Liver (tissue), 8 donors: ENCODE measurements at regions not wholly inside any gene's neighbourhood (a gene's known extent, or its start where the extent isn't known, plus 50 kb on each side); places are given as distances from the start of the nearest gene placed in this dataset.

Experiments used
- DNase-seq: peaks from one replicate; pipeline ENCODE4 v3.0.0-alpha.2; 2017; ENCODE audit warnings: low spot score
- H3K27ac ChIP-seq, 2 donors: one replicate each; pipeline ENCODE4 v1.7.0; 2013; ENCODE audit warnings: inconsistent platforms in 2 of 2, low read length in 2 of 2, control low read depth in 1 of 2, low read depth in 1 of 2, mild to moderate bottlenecking in 1 of 2
- H3K27me3 ChIP-seq, 4 donors: one replicate each; pipeline versions ENCODE4 v1.6.1 to v1.7.0; 2013; ENCODE audit warnings: low read length in 3 of 4, inconsistent platforms in 1 of 4, mild to moderate bottlenecking in 1 of 4, moderate library complexity in 1 of 4; ENCODE audit not compliant: control insufficient read depth in 4 of 4, insufficient read depth in 4 of 4
- H3K36me3 ChIP-seq, 4 donors: one replicate each; pipeline versions ENCODE4 v1.6.1 to v1.7.0; 2013; ENCODE audit warnings: low read length in 3 of 4, mild to moderate bottlenecking in 3 of 4, low read depth in 1 of 4, moderate library complexity in 1 of 4; ENCODE audit not compliant: control insufficient read depth in 4 of 4, insufficient read depth in 3 of 4
- H3K4me1 ChIP-seq, 4 donors: one replicate each; pipeline versions ENCODE4 v1.6.1 to v1.7.0; 2013; ENCODE audit warnings: low read length in 3 of 4, mild to moderate bottlenecking in 3 of 4, moderate library complexity in 1 of 4; ENCODE audit not compliant: control insufficient read depth in 4 of 4, insufficient read depth in 4 of 4
- H3K4me3 ChIP-seq, 3 donors: one replicate each; pipeline versions ENCODE4 v1.6.1 to v1.7.0; 2013; ENCODE audit warnings: low read length in 3 of 3, control low read depth in 1 of 3, low read depth in 1 of 3, mild to moderate bottlenecking in 1 of 3
- H3K9ac ChIP-seq, 2 donors: one replicate each; pipeline ENCODE4 v1.7.0; 2013; ENCODE audit warnings: low read length in 2 of 2, mild to moderate bottlenecking in 2 of 2, moderate library complexity in 2 of 2, control low read depth in 1 of 2, low read depth in 1 of 2
- H3K9me3 ChIP-seq, 4 donors: one replicate each; pipeline versions ENCODE4 v1.6.1 to v1.7.0; 2013; ENCODE audit warnings: low read length in 3 of 4; ENCODE audit not compliant: control insufficient read depth in 4 of 4
- EGR1 ChIP-seq, 2 donors: IDR thresholded peaks; 2 replicates each; pipeline ENCODE4 v1.6.1; 2016 to 2018; ENCODE audit warnings: antibody characterized with exemption in 2 of 2, low read depth in 2 of 2
- FOXA1 ChIP-seq: IDR thresholded peaks from 2 replicates; pipeline ENCODE4 v1.6.1; 2016; ENCODE audit warnings: antibody characterized with exemption
- FOXA2 ChIP-seq: IDR thresholded peaks from 2 replicates; pipeline ENCODE4 v1.6.1; 2016; ENCODE audit warnings: antibody characterized with exemption
- GABPA ChIP-seq, 2 donors: IDR thresholded peaks in 1 of 2; conservative IDR thresholded peaks in 1 of 2; 2 replicates each; pipeline ENCODE4 v1.6.1; 2016; ENCODE audit warnings: antibody characterized with exemption in 2 of 2, mild to moderate bottlenecking in 1 of 2, moderate library complexity in 1 of 2
- HNF4G ChIP-seq: IDR thresholded peaks from 2 replicates; pipeline ENCODE4 v1.6.1; 2016; ENCODE audit warnings: antibody characterized with exemption
- JUND ChIP-seq, 2 donors: IDR thresholded peaks; 2 replicates each; pipeline ENCODE4 v1.6.1; 2016; ENCODE audit warnings: antibody characterized with exemption in 2 of 2
- NR2F2 ChIP-seq: IDR thresholded peaks from 2 replicates; pipeline ENCODE4 v1.6.1; 2016; ENCODE audit warnings: antibody characterized with exemption
- RAD21 ChIP-seq, 2 donors: IDR thresholded peaks; 2 replicates each; pipeline ENCODE4 v1.6.1; 2016; ENCODE audit warnings: antibody characterized with exemption in 2 of 2, mild to moderate bottlenecking in 2 of 2
- SP1 ChIP-seq: IDR thresholded peaks from 2 replicates; pipeline ENCODE4 v1.6.1; 2018; ENCODE audit warnings: antibody characterized with exemption, mild to moderate bottlenecking
- TAF1 ChIP-seq: conservative IDR thresholded peaks from 2 replicates; pipeline ENCODE4 v1.6.1; 2016; ENCODE audit warnings: antibody characterized with exemption, mild to moderate bottlenecking
- YY1 ChIP-seq: IDR thresholded peaks from 2 replicates; pipeline ENCODE4 v1.6.1; 2016; ENCODE audit warnings: antibody characterized with exemption, mild to moderate bottlenecking
- WGBS: extraction: QIAGEN DNeasy Blood & Tissue Kit; methylation state at CpG from one replicate; pipeline ENCODE4 v1.1.7; 2013; 5-methylcytosine and 5-hydroxymethylcytosine counted together
- TF ChIP-seq, protein P1 (sequence below): IDR thresholded peaks from 2 replicates; pipeline ENCODE4 v1.6.1; 2016; ENCODE audit warnings: antibody characterized with exemption
- TF ChIP-seq, protein P2 (sequence below): IDR thresholded peaks from 2 replicates; pipeline ENCODE4 v1.6.1; 2016; ENCODE audit warnings: antibody characterized with exemption
- TF ChIP-seq, protein P3 (sequence below): fragments of 150-350 bp; IDR thresholded peaks from 2 replicates; pipeline ENCODE4 v1.5.1; 2017; ENCODE audit warnings: improper control_type of control experiment, low read depth, low read length; ENCODE audit not compliant: missing input control
- TF ChIP-seq, protein P4 (sequence below): IDR thresholded peaks from 2 replicates; pipeline ENCODE4 v1.6.1; 2016; ENCODE audit warnings: antibody characterized with exemption, mild to moderate bottlenecking
- donor health status: healthy.
- donor health status: healthy.
- donor health status: healthy.
- donor health status: healthy.
- donor health status: healthy.

DNA sequence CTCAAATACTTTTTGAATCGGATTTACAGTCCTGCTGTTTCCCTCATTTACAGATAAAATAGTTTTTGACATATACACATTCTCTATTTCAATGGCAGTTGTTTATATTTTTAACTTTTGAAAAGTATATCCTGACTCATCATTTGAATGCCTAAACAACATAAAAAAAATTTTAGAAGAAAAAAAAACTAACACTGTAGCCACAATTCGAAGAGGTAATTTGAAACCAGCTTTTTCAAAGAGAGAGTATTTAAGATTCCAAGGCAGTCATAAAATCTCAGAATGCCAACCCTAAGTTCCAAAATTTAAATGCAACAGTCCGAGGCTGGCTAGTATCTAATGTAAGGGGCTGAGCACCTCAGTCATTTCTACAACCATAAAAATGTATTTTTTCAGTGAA lies 626.8 kb downstream of the DNAH5 start:
- no peak overlapping the region for H3K9ac ChIP-seq
- H3K4me3 ChIP-seq: no peak overlapping the region
- H3K4me1 ChIP-seq: no peaks in the 10 kb centered on the region
- H3K36me3 ChIP-seq: no peaks in the 10 kb centered on the region
- TF ChIP-seq GABPA (IDR thresholded peaks at IDR 0.05 in 1 of 2, conservative IDR thresholded peaks at IDR 0.05 in 1 of 2): no peak
- TF ChIP-seq JUND (IDR thresholded peaks at IDR 0.05): no peak
- no peak for TF ChIP-seq YY1
- TF ChIP-seq TAF1: no peak
- TF ChIP-seq, protein P1, sequence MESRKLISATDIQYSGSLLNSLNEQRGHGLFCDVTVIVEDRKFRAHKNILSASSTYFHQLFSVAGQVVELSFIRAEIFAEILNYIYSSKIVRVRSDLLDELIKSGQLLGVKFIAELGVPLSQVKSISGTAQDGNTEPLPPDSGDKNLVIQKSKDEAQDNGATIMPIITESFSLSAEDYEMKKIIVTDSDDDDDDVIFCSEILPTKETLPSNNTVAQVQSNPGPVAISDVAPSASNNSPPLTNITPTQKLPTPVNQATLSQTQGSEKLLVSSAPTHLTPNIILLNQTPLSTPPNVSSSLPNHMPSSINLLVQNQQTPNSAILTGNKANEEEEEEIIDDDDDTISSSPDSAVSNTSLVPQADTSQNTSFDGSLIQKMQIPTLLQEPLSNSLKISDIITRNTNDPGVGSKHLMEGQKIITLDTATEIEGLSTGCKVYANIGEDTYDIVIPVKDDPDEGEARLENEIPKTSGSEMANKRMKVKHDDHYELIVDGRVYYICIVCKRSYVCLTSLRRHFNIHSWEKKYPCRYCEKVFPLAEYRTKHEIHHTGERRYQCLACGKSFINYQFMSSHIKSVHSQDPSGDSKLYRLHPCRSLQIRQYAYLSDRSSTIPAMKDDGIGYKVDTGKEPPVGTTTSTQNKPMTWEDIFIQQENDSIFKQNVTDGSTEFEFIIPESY: no peak
- no peak for TF ChIP-seq NR2F2
- TF ChIP-seq, protein P2, sequence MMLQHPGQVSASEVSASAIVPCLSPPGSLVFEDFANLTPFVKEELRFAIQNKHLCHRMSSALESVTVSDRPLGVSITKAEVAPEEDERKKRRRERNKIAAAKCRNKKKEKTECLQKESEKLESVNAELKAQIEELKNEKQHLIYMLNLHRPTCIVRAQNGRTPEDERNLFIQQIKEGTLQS: no peak
- TF ChIP-seq SP1: no peak
- TF ChIP-seq FOXA2: no peak
- TF ChIP-seq EGR1 (IDR thresholded peaks at IDR 0.05; ENCODE audit: low read depth in 2 of 2): no peak
- 53% methylated on average over 3 of the region's 3 CpGs for WGBS
- H3K27me3 ChIP-seq: no peaks in the 10 kb centered on the region
- H3K27ac ChIP-seq: no peak overlapping the region
- peaks cover 0 to 5% (median 2%) of the 10 kb centered on the region in 4 donors for H3K9me3 ChIP-seq
- no peak for DNase-seq

DNA sequence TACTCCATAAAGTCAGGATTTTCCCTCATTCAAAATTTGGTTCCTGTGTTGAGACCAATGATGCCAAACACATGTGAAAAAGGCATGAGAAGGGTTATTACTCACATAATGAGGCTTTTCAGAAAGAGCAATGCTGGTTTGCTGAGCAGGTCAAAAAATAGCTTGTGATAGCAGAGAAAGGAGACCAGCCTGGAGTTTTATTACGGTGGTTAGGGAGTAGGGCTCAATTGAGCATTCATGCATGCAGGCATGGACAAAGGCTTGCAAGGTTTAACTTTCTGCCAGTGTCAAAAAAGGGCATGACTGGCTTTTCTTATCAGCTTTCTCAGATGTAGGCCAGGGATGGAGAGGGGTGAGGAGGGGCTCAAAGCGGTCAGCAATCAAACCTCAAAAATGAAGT lies 628.3 kb downstream of the DNAH5 start:
- Histone ChIP-seq H3K4me3 (no peak overlapping the region), H3K4me1 (no peaks in the 10 kb centered on the region), H3K27ac (no peak overlapping the region), H3K9me3 (peaks cover 0 to 5% (median 2%) of the 10 kb centered on the region in 4 donors), H3K36me3 (no peaks in the 10 kb centered on the region), H3K9ac (no peak overlapping the region), H3K27me3 (no peaks in the 10 kb centered on the region)
- WGBS: 76% methylated on average over 2 of the region's 2 CpGs
- TF ChIP-seq YY1 (no peak), HNF4G (no peak), RAD21 (IDR thresholded peaks at IDR 0.05) (no peak), EGR1 (IDR thresholded peaks at IDR 0.05; ENCODE audit: low read depth in 2 of 2) (no peak), FOXA1 (no peak), JUND (IDR thresholded peaks at IDR 0.05) (no peak), SP1 (no peak)
- TF ChIP-seq, protein P3, sequence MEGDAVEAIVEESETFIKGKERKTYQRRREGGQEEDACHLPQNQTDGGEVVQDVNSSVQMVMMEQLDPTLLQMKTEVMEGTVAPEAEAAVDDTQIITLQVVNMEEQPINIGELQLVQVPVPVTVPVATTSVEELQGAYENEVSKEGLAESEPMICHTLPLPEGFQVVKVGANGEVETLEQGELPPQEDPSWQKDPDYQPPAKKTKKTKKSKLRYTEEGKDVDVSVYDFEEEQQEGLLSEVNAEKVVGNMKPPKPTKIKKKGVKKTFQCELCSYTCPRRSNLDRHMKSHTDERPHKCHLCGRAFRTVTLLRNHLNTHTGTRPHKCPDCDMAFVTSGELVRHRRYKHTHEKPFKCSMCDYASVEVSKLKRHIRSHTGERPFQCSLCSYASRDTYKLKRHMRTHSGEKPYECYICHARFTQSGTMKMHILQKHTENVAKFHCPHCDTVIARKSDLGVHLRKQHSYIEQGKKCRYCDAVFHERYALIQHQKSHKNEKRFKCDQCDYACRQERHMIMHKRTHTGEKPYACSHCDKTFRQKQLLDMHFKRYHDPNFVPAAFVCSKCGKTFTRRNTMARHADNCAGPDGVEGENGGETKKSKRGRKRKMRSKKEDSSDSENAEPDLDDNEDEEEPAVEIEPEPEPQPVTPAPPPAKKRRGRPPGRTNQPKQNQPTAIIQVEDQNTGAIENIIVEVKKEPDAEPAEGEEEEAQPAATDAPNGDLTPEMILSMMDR: no peak
- TF ChIP-seq, protein P4, sequence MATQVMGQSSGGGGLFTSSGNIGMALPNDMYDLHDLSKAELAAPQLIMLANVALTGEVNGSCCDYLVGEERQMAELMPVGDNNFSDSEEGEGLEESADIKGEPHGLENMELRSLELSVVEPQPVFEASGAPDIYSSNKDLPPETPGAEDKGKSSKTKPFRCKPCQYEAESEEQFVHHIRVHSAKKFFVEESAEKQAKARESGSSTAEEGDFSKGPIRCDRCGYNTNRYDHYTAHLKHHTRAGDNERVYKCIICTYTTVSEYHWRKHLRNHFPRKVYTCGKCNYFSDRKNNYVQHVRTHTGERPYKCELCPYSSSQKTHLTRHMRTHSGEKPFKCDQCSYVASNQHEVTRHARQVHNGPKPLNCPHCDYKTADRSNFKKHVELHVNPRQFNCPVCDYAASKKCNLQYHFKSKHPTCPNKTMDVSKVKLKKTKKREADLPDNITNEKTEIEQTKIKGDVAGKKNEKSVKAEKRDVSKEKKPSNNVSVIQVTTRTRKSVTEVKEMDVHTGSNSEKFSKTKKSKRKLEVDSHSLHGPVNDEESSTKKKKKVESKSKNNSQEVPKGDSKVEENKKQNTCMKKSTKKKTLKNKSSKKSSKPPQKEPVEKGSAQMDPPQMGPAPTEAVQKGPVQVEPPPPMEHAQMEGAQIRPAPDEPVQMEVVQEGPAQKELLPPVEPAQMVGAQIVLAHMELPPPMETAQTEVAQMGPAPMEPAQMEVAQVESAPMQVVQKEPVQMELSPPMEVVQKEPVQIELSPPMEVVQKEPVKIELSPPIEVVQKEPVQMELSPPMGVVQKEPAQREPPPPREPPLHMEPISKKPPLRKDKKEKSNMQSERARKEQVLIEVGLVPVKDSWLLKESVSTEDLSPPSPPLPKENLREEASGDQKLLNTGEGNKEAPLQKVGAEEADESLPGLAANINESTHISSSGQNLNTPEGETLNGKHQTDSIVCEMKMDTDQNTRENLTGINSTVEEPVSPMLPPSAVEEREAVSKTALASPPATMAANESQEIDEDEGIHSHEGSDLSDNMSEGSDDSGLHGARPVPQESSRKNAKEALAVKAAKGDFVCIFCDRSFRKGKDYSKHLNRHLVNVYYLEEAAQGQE: no peak
- no peak for DNase-seq
